Body of pancreas (tissue), 4 donors: ENCODE measurements at regions not wholly inside any gene's neighbourhood (a gene's known extent, or its start where the extent isn't known, plus 50 kb on each side); places are given as distances from the start of the nearest gene placed in this dataset.

ENCODE experiments used
- ATAC-seq: fragments of 150-250 bp; one replicate; pipeline ENCODE4 v1.9.1; 2016
- DNase-seq, 4 donors: peaks; one replicate each; pipeline ENCODE4 v3.0.0-alpha.2; 2019
- H3K27ac ChIP-seq, 4 donors: fragments of 200-600 bp; sonication (generic); 1 replicate in 3 of 4; 2 replicates in 1 of 4; pipeline versions ENCODE4 v1.5.1 to v1.6.1; 2016 to 2019; ENCODE audit warnings: mild to moderate bottlenecking in 1 of 4, mixed read lengths in 1 of 4, moderate library complexity in 1 of 4
- H3K27me3 ChIP-seq, 2 donors: fragments of 200-600 bp; sonication (generic); one replicate each; pipeline ENCODE4 v1.6.0; 2016; ENCODE audit warnings: mild to moderate bottlenecking in 1 of 2
- H3K36me3 ChIP-seq, 2 donors: fragments of 200-600 bp; sonication (generic); replicated peaks in 1 of 2; 2 replicates each; pipeline ENCODE4 v1.5.1; 2016; ENCODE audit warnings: low read depth in 2 of 2; ENCODE audit not compliant: insufficient read depth in 1 of 2
- H3K4me1 ChIP-seq: fragments of 200-600 bp; sonication (generic); one replicate; pipeline ENCODE4 v1.6.0; 2016
- H3K4me3 ChIP-seq, 2 donors: fragments of 200-600 bp; sonication (generic); 1 replicate in 1 of 2; 2 replicates in 1 of 2; pipeline ENCODE4 v1.5.1; 2016 to 2019
- H3K9me3 ChIP-seq, 3 donors: fragments of 200-600 bp; sonication (generic); 1 replicate in 2 of 3; 2 replicates in 1 of 3; pipeline ENCODE4 v1.5.1; 2016
- CTCF ChIP-seq, 7 experiments: fragments of 450-650 bp in 4 of 7; fragments of 200-600 bp in 3 of 7; sonication (generic) in 3 of 7; IDR thresholded peaks; one replicate each; pipeline ENCODE4 v1.5.1; 2016 to 2019; ENCODE audit warnings: antibody characterized with exemption in 7 of 7
- POLR2A ChIP-seq, 3 donors: fragments of 450-650 bp; IDR thresholded peaks; one replicate each; pipeline ENCODE4 v1.6.1; 2016; ENCODE audit warnings: antibody characterized with exemption in 3 of 3, mild to moderate bottlenecking in 2 of 3
- WGBS, 2 donors: methylation state at CpG; one replicate each; pipeline ENCODE4 v1.1.5; 2017; 5-methylcytosine and 5-hydroxymethylcytosine counted together
- intact Hi-C: fragments of 100-400 bp; cut with DNase I; formaldehyde crosslinking; loops from one replicate; pipeline ENCODE4 v1.15.1; 2023

DNA sequence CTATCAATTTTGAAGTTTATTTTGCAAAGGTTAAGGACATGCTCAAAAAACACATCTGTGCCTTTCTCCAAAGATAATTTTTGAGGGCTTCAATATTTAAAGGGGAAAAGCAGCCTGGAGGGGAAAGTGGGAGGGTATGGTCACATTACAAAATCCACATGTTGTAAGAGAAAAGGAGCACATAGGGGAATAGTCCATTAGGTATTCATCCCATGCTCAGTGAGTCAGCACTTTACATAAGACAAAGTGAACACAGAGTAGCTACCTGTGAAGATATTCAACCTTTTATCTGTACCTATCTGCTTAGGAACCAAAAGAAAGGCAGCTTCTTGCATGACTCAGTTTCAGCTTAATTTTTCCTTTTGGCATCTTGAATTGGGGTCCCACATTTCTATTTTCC, 932.0 kb downstream of the SLITRK6 start:
- Histone ChIP-seq H3K4me1 (no peaks in the 10 kb centered on the region), H3K4me3 (no peak overlapping the region), H3K36me3 (no peaks in the 10 kb centered on the region), H3K9me3 (no peaks in the 10 kb centered on the region), H3K27ac (no peak overlapping the region), H3K27me3 (no peaks in the 10 kb centered on the region)
- intact Hi-C loops: no loop called here
- TF ChIP-seq POLR2A (IDR thresholded peaks at IDR 0.05): no peak
- TF ChIP-seq CTCF (IDR thresholded peaks at IDR 0.05): no peak
- ATAC-seq (no peak), DNase-seq (no peak)

GRCh38 chr13:84865783-84866221, 933.4 kb downstream of the SLITRK6 start:
- H3K4me1 ChIP-seq: no peaks in the 10 kb centered on the region
- no peak overlapping the region for H3K4me3 ChIP-seq
- H3K27ac ChIP-seq: no peak overlapping the region
- intact Hi-C loops: no loop called here
- no peaks in the 10 kb centered on the region for H3K36me3 ChIP-seq
- no peaks in the 10 kb centered on the region for H3K27me3 ChIP-seq
- TF ChIP-seq POLR2A (IDR thresholded peaks at IDR 0.05) (no peak), CTCF (IDR thresholded peaks at IDR 0.05) (no peak)
- WGBS, 2 donors: 84 to 89% methylated on average over 2 of the region's 2 CpGs
- DNase-seq (peak in 2 of 4 donors; percentile 14 to 18), ATAC-seq (no peak)
- H3K9me3 ChIP-seq: no peaks in the 10 kb centered on the region

- Histone ChIP-seq H3K9me3 (no peaks in the 10 kb centered on the region), H3K27me3 (no peaks in the 10 kb centered on the region), H3K27ac (no peak overlapping the region), H3K36me3 (no peaks in the 10 kb centered on the region), H3K4me3 (no peak overlapping the region), H3K4me1 (no peaks in the 10 kb centered on the region)
- no peak for TF ChIP-seq CTCF (IDR thresholded peaks at IDR 0.05)
- TF ChIP-seq POLR2A (IDR thresholded peaks at IDR 0.05): no peak
- DNase-seq: no peak
- 60 to 61% methylated on average over 2 of the region's 2 CpGs for WGBS, 2 donors
- intact Hi-C loops: no loop called here
- ATAC-seq: no peak
Observed at GRCh38 chr13:84864341-84864740, 934.9 kb downstream of the SLITRK6 start.

DNA sequence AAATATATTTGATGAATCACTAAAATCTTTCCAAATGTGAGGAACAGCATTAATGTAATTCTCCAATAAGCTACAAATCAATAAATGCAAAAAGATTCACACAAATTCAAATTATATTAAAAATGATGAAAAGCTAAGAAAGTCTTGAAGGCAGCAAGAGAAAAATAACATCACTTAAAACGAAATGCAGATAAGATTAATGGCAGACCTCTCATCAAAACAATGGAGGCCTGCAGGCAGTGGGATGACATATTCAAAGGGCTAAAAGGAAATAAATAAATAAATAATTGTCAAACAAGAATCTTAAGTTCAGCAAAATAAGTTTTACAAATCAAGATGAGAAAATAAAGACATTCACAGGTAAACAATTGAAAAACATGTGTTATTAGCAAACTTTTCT, 952.1 kb downstream of the SLITRK6 start:
- 46 to 53% methylated on average over 1 of the region's 1 CpG for WGBS, 2 donors
- H3K27me3 ChIP-seq: no peaks in the 10 kb centered on the region
- H3K27ac ChIP-seq: no peak overlapping the region
- TF ChIP-seq POLR2A (IDR thresholded peaks at IDR 0.05) (no peak), CTCF (IDR thresholded peaks at IDR 0.05) (no peak)
- no peaks in the 10 kb centered on the region for H3K36me3 ChIP-seq
- no peaks in the 10 kb centered on the region for H3K9me3 ChIP-seq
- no peak overlapping the region for H3K4me3 ChIP-seq
- H3K4me1 ChIP-seq: no peaks in the 10 kb centered on the region
- DNase-seq (no peak), ATAC-seq (no peak)
- intact Hi-C loops: no loop called here

DNA sequence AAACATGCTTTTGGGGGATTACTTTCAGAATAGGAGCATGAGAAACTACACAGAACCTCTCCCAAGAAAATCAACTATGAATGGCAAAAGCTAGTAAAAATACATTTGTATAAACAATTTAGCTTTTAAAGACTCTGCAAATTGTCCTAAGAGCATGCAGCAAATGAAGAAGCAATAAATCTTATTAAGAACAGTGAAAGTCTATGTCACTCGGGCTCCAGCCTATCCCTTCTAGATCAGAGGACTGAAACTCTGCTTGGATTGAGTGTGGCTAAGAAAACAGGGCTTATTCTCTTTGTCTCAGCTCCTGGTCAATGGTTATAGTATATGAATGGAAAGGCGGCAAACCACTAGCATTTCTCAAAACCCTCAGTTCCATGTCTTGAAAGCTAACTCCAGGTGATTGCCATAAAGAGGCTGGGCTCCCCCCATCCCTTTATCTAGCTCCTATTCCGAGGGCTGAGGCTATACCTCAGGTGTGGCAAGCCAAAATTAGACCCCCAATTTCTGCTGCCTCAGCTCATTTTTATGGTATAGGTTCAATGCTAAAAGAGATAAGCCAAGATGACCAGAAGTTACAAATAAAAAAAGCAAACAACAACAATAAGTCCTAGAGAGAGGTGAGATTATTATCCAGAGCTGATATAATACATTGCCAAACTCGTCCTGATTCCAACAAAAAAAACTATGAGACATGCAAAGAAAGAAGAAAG, 953.2 kb downstream of the SLITRK6 start:
- no peak overlapping the region for H3K27ac ChIP-seq
- intact Hi-C loops: no loop called here
- no peaks in the 10 kb centered on the region for H3K4me1 ChIP-seq
- 39 to 49% methylated on average over 4 of the region's 4 CpGs for WGBS, 2 donors
- no peak overlapping the region for H3K4me3 ChIP-seq
- no peaks in the 10 kb centered on the region for H3K27me3 ChIP-seq
- ATAC-seq: no peak
- TF ChIP-seq POLR2A (IDR thresholded peaks at IDR 0.05) (no peak), CTCF (IDR thresholded peaks at IDR 0.05) (no peak)
- H3K9me3 ChIP-seq: no peaks in the 10 kb centered on the region
- no peaks in the 10 kb centered on the region for H3K36me3 ChIP-seq
- no peak for DNase-seq
